ENCODE measurements at regions not wholly inside any gene's neighbourhood (a gene's known extent, or its start where the extent isn't known, plus 50 kb on each side); places are given as distances from the start of the nearest gene placed in this dataset.

DNA sequence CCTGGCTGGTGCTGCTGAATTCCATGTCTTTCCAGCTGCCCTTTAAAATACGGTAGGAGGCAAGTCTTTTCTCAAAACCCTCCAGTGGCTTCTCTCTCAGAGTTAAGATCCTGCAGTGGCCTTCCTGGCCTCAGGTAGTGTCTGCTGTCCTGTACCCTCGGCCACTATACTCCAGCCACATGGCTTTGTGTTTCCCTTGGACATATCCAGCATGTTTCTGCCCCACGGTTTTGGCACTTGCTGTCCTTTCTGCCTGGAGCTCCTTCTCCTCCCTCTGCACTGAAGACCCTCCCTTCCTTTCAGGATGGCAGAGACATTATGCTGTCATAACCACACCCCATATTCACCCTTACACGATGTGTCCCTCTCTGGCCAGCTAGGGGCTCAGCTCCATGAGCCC, 76.5 kb upstream of the B3GAT1 start:
- WGBS, 2 donors (ENCODE audit: low coverage in 1 of 2), result 70 to 77% methylated on average over 3 to 4 of the region's 4 CpGs

DNA sequence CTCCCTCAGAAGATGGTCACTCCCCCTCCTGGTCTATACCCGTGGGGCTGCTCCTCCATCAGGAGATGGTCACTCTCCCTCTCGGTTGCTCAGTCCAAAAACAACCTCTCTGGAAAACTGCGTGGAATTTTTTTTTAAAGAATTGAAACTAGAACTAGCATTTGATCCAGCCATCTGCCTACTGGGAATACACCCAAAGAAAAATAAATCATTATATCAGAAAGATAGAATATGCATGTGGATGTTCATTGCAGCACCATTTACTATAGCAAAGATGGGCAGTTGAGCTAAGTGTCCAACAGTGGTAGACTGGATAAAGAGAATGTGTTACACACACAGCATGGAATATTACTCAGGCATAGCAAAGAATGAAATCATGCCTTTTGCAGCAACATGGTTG, 75.7 kb upstream of the B3GAT1 start:
- Histone ChIP-seq H3K9me3 (no peaks in the 10 kb centered on the region), H3K27me3 (no peaks in the 10 kb centered on the region), H3K36me3 (no peaks in the 10 kb centered on the region), H3K4me1 (no peaks in the 10 kb centered on the region), H3K27ac (no peak overlapping the region), H3K4me3 (no peak overlapping the region)
- intact Hi-C loops (cut with DNase I; ENCODE audit: low total_unique reads) (no loop called here), in situ Hi-C loops (cut with MboI; ENCODE audit: low pct_ligation_motif_present in 1 of 4, low pct_unique_long_range_greater_than_20kb in 1 of 4, low sequenced_read_pairs in 3 of 4) (loop anchor here in 1 of 4 donors (25.0 kb wide), 1 partner anchor 100 kb away; no protein-coding TSS in a partner anchor)
- TF ChIP-seq, protein P1, sequence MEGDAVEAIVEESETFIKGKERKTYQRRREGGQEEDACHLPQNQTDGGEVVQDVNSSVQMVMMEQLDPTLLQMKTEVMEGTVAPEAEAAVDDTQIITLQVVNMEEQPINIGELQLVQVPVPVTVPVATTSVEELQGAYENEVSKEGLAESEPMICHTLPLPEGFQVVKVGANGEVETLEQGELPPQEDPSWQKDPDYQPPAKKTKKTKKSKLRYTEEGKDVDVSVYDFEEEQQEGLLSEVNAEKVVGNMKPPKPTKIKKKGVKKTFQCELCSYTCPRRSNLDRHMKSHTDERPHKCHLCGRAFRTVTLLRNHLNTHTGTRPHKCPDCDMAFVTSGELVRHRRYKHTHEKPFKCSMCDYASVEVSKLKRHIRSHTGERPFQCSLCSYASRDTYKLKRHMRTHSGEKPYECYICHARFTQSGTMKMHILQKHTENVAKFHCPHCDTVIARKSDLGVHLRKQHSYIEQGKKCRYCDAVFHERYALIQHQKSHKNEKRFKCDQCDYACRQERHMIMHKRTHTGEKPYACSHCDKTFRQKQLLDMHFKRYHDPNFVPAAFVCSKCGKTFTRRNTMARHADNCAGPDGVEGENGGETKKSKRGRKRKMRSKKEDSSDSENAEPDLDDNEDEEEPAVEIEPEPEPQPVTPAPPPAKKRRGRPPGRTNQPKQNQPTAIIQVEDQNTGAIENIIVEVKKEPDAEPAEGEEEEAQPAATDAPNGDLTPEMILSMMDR (IDR thresholded peaks at IDR 0.05), result no peak
- TF ChIP-seq EP300 (IDR thresholded peaks at IDR 0.05; ENCODE audit: low read depth) (no peak), POLR2AphosphoS5 (IDR thresholded peaks at IDR 0.05) (no peak), POLR2A (IDR thresholded peaks at IDR 0.05) (no peak)
- WGBS, 2 donors (ENCODE audit: low coverage in 1 of 2), result 40 to 73% methylated on average over 1 to 3 of the region's 3 CpGs
- no peak for DNase-seq

More for the DNA sequence above, 76.5 kb upstream of the B3GAT1 start:
- in situ Hi-C loops (cut with MboI; ENCODE audit: low pct_ligation_motif_present in 1 of 4, low pct_unique_long_range_greater_than_20kb in 1 of 4, low sequenced_read_pairs in 3 of 4) (loop anchor here in 1 of 4 donors (25.0 kb wide), 1 partner anchor 99 kb away; no protein-coding TSS in a partner anchor), intact Hi-C loops (cut with DNase I; ENCODE audit: low total_unique reads) (no loop called here)
- Histone ChIP-seq H3K4me1 (no peaks in the 10 kb centered on the region), H3K4me3 (no peak overlapping the region), H3K27me3 (no peaks in the 10 kb centered on the region), H3K9me3 (no peaks in the 10 kb centered on the region), H3K27ac (no peak overlapping the region), H3K36me3 (no peaks in the 10 kb centered on the region)
- TF ChIP-seq, protein P1 (IDR thresholded peaks at IDR 0.05), result no peak
- no peak for TF ChIP-seq EP300 (IDR thresholded peaks at IDR 0.05; ENCODE audit: low read depth)
- no peak for TF ChIP-seq POLR2AphosphoS5 (IDR thresholded peaks at IDR 0.05)
- no peak for TF ChIP-seq POLR2A (IDR thresholded peaks at IDR 0.05)
- DNase-seq, result no peak

DNA sequence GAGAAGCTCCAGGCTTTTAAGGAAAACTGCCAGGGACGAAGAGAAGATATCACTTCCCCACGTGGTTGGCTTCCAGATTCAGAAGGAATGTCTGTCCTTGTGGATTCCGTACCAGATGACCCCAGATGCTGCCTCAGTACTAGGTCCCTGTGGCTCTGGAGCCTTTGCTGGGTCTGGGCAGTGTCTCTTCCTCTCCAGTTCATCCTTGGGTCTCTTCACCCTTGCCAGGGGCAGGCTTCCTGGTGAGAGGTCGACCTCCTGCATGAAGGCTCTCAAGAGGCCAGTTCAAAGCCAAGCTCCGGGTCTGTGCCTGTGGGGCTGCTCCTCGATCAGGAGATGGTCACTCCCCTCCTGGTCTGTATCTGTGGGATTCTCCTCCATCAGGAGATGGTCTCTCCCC, 74.7 kb upstream of the B3GAT1 start:
- in situ Hi-C loops (cut with MboI; ENCODE audit: low pct_ligation_motif_present in 1 of 4, low pct_unique_long_range_greater_than_20kb in 1 of 4, low sequenced_read_pairs in 3 of 4) (loop anchor here in 1 of 4 donors (25.0 kb wide), 1 partner anchor 101 kb away; no protein-coding TSS in a partner anchor), intact Hi-C loops (cut with DNase I; ENCODE audit: low total_unique reads) (no loop called here)
- Histone ChIP-seq H3K4me3 (no peak overlapping the region), H3K9me3 (no peaks in the 10 kb centered on the region), H3K4me1 (no peaks in the 10 kb centered on the region), H3K36me3 (no peaks in the 10 kb centered on the region), H3K27me3 (no peaks in the 10 kb centered on the region), H3K27ac (no peak overlapping the region)
- TF ChIP-seq, protein P1 (IDR thresholded peaks at IDR 0.05), result no peak
- no peak for TF ChIP-seq EP300 (IDR thresholded peaks at IDR 0.05; ENCODE audit: low read depth)
- DNase-seq, result no peak
- 71% methylated on average over 6 of the region's 6 CpGs; no CpG with 5 or more reads in 1 of the 2 donors for WGBS, 2 donors (ENCODE audit: low coverage in 1 of 2)

DNA sequence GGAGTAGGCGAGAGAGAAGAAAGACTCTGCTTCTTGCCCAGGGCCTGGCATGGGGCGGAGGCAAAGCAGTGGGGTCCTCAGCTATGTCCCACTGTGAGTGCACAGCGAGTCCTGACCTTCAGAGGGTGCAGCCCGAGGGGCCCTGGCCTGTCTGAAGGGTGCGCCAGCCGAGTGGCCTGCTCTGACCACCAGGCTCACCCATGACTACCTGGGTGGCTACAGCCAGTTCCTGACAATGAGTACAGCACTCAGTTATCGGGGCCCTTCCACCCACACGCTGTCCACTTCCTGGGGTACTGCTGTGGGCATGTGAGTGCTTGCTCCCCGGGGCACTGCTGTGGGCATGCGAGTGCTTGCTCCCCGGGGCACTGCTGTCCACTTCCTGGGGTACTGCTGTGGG, 74.1 kb upstream of the B3GAT1 start:
- intact Hi-C loops (cut with DNase I; ENCODE audit: low total_unique reads) (no loop called here), in situ Hi-C loops (cut with MboI; ENCODE audit: low pct_ligation_motif_present in 1 of 4, low pct_unique_long_range_greater_than_20kb in 1 of 4, low sequenced_read_pairs in 3 of 4) (loop anchor here in 1 of 4 donors (25.0 kb wide), 1 partner anchor 101 kb away; no protein-coding TSS in a partner anchor)
- H3K9me3 ChIP-seq, result no peaks in the 10 kb centered on the region
- no peak for DNase-seq
- WGBS, 2 donors (ENCODE audit: low coverage in 1 of 2), result 83 to 93% methylated on average over 3 to 7 of the region's 11 CpGs
- no peaks in the 10 kb centered on the region for H3K4me1 ChIP-seq
- H3K36me3 ChIP-seq, result no peaks in the 10 kb centered on the region
- no peak overlapping the region for H3K27ac ChIP-seq
- TF ChIP-seq, protein P1 (IDR thresholded peaks at IDR 0.05), result no peak
- TF ChIP-seq EP300 (IDR thresholded peaks at IDR 0.05; ENCODE audit: low read depth), result no peak
- TF ChIP-seq POLR2AphosphoS5 (IDR thresholded peaks at IDR 0.05), result no peak
- TF ChIP-seq POLR2A (IDR thresholded peaks at IDR 0.05), result no peak
- H3K4me3 ChIP-seq, result no peak overlapping the region
- no peaks in the 10 kb centered on the region for H3K27me3 ChIP-seq
